ENCODE measurements at regions not wholly inside any gene's neighbourhood (a gene's known extent, or its start where the extent isn't known, plus 50 kb on each side); places are given as distances from the start of the nearest gene placed in this dataset.
A peak's percentile ranks its signal among the peaks of the same experiment; 100 is the strongest.

GRCh38 chr6:147099974-147100373 lies 104.2 kb upstream of the STXBP5 start:
- H3K27me3 Mint-ChIP-seq = no peaks in the 10 kb centered on the region
- CTCF ChIA-PET = no interaction called here
- intact Hi-C loops (cut with micrococcal nuclease) = no loop called here
- no peak for DNase-seq
- H3K4me3 Mint-ChIP-seq = no peak overlapping the region
- peak overlapping the region in 1 of 9 donors; percentile 38 for H3K27ac Mint-ChIP-seq
- no peak for ATAC-seq
- peaks cover 8 to 25% (median 22%) of the 10 kb centered on the region in 7 donors for H3K4me1 Mint-ChIP-seq
- POLR2A ChIA-PET = interaction anchor here (1.1 kb wide), 1 partner anchor 102 kb away, joined by 3 read pairs; no protein-coding TSS in a partner anchor
- H3K27me3 ChIP-seq (ENCODE audit: control insufficient read depth in 2 of 2, insufficient read depth in 2 of 2, low read length in 2 of 2) = no peaks in the 10 kb centered on the region
- H3K9me3 Mint-ChIP-seq = peaks cover 0 to 4% (median 0%) of the 10 kb centered on the region in 11 donors
- H3K36me3 Mint-ChIP-seq = peaks cover 0 to 3% (median 0%) of the 10 kb centered on the region in 5 donors
- no peaks in the 10 kb centered on the region for H3K9me3 ChIP-seq (ENCODE audit: control insufficient read depth in 2 of 3, low read length in 3 of 3)
- H3K27ac ChIP-seq (ENCODE audit: low read depth, low read length) = no peak overlapping the region
- H3K4me1 ChIP-seq (ENCODE audit: control insufficient read depth in 2 of 2, insufficient read depth in 2 of 2, low read length in 2 of 2) = peaks cover 3 to 12% of the 10 kb centered on the region in 2 donors
- no peak overlapping the region for H3K4me3 ChIP-seq (ENCODE audit: low read length)
- H3K36me3 ChIP-seq (ENCODE audit: control insufficient read depth in 2 of 3, insufficient read depth in 3 of 3, low read length in 3 of 3) = no peaks in the 10 kb centered on the region

DNA sequence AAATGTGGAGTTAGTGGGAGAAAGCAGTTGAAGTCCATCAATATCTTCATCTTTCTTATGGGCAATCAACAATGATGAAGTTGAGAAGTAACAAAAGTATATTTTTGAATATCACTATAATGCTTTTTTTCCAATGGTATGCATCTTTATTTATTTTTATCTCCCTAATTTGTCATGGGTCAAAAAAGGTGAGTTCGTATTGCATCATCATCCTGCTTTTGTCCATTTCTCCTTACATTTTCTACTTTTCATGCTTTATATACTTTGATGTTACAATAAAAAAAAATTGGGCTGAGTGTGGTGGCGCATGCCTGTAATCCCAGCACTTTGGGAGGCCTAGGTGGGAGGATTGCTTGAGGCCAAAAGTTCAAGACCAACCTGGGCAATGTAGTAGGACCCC lies 101.2 kb upstream of the STXBP5 start:
- peak overlapping the region in 2 of 10 donors; percentile 20 to 40 for H3K4me3 Mint-ChIP-seq

GRCh38 chr6:147103694-147104093 lies 100.5 kb upstream of the STXBP5 start:
- Histone ChIP-seq H3K27ac (ENCODE audit: low read depth, low read length) (no peak overlapping the region), H3K36me3 (ENCODE audit: control insufficient read depth in 2 of 3, insufficient read depth in 3 of 3, low read length in 3 of 3) (no peaks in the 10 kb centered on the region), H3K9me3 (ENCODE audit: control insufficient read depth in 2 of 3, low read length in 3 of 3) (no peaks in the 10 kb centered on the region), H3K27me3 (ENCODE audit: control insufficient read depth in 2 of 2, insufficient read depth in 2 of 2, low read length in 2 of 2) (no peaks in the 10 kb centered on the region), H3K4me1 (ENCODE audit: control insufficient read depth in 2 of 2, insufficient read depth in 2 of 2, low read length in 2 of 2) (peaks cover 8 to 29% of the 10 kb centered on the region in 2 donors), H3K4me3 (ENCODE audit: low read length) (no peak overlapping the region)
- H3K27me3 Mint-ChIP-seq = no peaks in the 10 kb centered on the region
- H3K36me3 Mint-ChIP-seq = no peaks in the 10 kb centered on the region
- intact Hi-C loops (cut with micrococcal nuclease) = no loop called here
- no peak for DNase-seq
- peaks cover 18 to 51% (median 45%) of the 10 kb centered on the region in 7 donors for H3K4me1 Mint-ChIP-seq
- ATAC-seq = no peak
- peak overlapping the region in 1 of 9 donors; percentile 74 for H3K27ac Mint-ChIP-seq
- H3K9me3 Mint-ChIP-seq = peaks cover 0 to 4% (median 0%) of the 10 kb centered on the region in 11 donors
- CTCF ChIA-PET = no interaction called here
- POLR2A ChIA-PET = interaction anchor here (0.7 kb wide), 1 partner anchor 66 kb away, joined by 3 read pairs; no protein-coding TSS in a partner anchor
- peak overlapping the region in 5 of 10 donors; percentile 40 to 55 (median 43) for H3K4me3 Mint-ChIP-seq

More for the DNA sequence above, 101.2 kb upstream of the STXBP5 start:
- ATAC-seq (no peak), DNase-seq (no peak)
- ChIA-PET CTCF (no interaction called here), POLR2A (interaction anchor here (0.7 kb wide), 1 partner anchor 67 kb away, joined by 3 read pairs; no protein-coding TSS in a partner anchor)
- intact Hi-C loops (cut with micrococcal nuclease) = no loop called here
- Histone ChIP-seq H3K4me1 (ENCODE audit: control insufficient read depth in 2 of 2, insufficient read depth in 2 of 2, low read length in 2 of 2) (peaks cover 3 to 22% of the 10 kb centered on the region in 2 donors), H3K36me3 (ENCODE audit: control insufficient read depth in 2 of 3, insufficient read depth in 3 of 3, low read length in 3 of 3) (no peaks in the 10 kb centered on the region), H3K4me3 (ENCODE audit: low read length) (no peak overlapping the region), H3K27ac (ENCODE audit: low read depth, low read length) (no peak overlapping the region), H3K27me3 (ENCODE audit: control insufficient read depth in 2 of 2, insufficient read depth in 2 of 2, low read length in 2 of 2) (no peaks in the 10 kb centered on the region), H3K9me3 (ENCODE audit: control insufficient read depth in 2 of 3, low read length in 3 of 3) (no peaks in the 10 kb centered on the region)
- H3K36me3 Mint-ChIP-seq = no peaks in the 10 kb centered on the region
- peaks cover 0 to 4% (median 0%) of the 10 kb centered on the region in 11 donors for H3K9me3 Mint-ChIP-seq
- no peaks in the 10 kb centered on the region for H3K27me3 Mint-ChIP-seq
- H3K4me1 Mint-ChIP-seq = peaks cover 16 to 45% (median 39%) of the 10 kb centered on the region in 7 donors
- peak overlapping the region in 1 of 9 donors; percentile 51 for H3K27ac Mint-ChIP-seq

DNA sequence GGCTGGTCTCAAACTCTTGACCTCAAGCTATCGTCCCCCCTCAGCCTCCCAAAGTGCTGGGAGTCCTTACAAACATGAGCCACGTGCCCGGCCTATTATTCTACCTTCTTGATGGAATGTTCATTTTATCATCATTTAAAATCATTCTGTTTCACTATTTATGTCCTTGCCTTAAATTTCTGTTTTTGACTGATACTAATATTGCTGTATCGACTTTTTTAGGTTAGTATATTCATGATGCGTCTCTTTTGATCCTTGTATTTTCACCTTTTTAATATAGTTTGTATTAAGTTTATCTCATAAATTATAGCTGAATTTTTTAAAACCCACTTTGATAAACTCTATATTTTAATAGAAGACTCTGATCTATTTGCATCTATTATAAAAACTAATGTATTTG lies 98.4 kb upstream of the STXBP5 start:
- peaks cover 0 to 4% (median 0%) of the 10 kb centered on the region in 5 donors for H3K36me3 Mint-ChIP-seq

DNA sequence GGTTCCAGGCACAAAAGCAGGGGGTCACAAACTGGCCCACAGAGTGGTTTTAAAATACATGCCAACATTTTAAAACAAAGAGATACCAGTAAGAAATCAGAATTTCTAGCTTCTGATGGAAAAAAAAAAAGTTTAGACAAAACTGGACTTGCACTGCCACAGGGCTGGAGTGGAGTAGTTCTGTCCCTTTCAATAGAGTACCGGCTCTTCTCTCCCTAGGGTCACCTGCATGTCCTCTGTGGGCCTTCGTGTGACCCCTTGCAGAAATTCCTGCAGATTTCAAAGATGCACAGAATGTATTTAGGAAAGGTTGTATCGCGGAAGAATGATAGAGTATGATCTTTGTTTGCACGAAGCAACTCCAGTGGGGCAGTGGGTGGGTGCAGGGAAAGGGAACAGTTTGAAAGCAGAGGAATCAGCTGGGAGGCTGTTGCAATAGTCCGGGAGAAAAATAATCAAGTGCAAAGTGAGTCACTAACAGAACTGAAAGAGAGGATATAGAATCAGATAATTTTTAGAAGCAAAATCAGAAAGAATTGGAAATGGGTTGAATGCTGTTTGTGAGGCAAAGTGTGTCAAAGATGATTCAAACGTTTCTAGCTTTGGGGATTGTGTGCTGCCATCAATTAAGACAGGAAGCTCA lies 97.3 kb upstream of the STXBP5 start:
- Mint-ChIP-seq H3K36me3 (peaks cover 0 to 4% (median 0%) of the 10 kb centered on the region in 5 donors), H3K27me3 (no peaks in the 10 kb centered on the region), H3K4me1 (peaks cover 32 to 80% (median 73%) of the 10 kb centered on the region in 7 donors), H3K4me3 (peak overlapping the region in 9 of 10 donors; percentile 9 to 89 (median 46)), H3K27ac (peak overlapping the region in 7 of 9 donors; percentile 3 to 77 (median 59)), H3K9me3 (peaks cover 0 to 2% (median 0%) of the 10 kb centered on the region in 11 donors)
- Histone ChIP-seq H3K9me3 (ENCODE audit: control insufficient read depth in 2 of 3, low read length in 3 of 3) (no peaks in the 10 kb centered on the region), H3K36me3 (ENCODE audit: control insufficient read depth in 2 of 3, insufficient read depth in 3 of 3, low read length in 3 of 3) (no peaks in the 10 kb centered on the region), H3K27me3 (ENCODE audit: control insufficient read depth in 2 of 2, insufficient read depth in 2 of 2, low read length in 2 of 2) (no peaks in the 10 kb centered on the region), H3K27ac (ENCODE audit: low read depth, low read length) (no peak overlapping the region), H3K4me3 (ENCODE audit: low read length) (no peak overlapping the region), H3K4me1 (ENCODE audit: control insufficient read depth in 2 of 2, insufficient read depth in 2 of 2, low read length in 2 of 2) (peaks cover 23 to 47% of the 10 kb centered on the region in 2 donors)
- CTCF ChIA-PET = no interaction called here
- intact Hi-C loops (cut with micrococcal nuclease) = no loop called here
- DNase-seq (no peak), ATAC-seq (no peak)
- POLR2A ChIA-PET = no interaction called here

More for the DNA sequence above, 98.4 kb upstream of the STXBP5 start:
- peaks cover 32 to 70% (median 64%) of the 10 kb centered on the region in 7 donors for H3K4me1 Mint-ChIP-seq
- no peak for ATAC-seq
- Histone ChIP-seq H3K27me3 (ENCODE audit: control insufficient read depth in 2 of 2, insufficient read depth in 2 of 2, low read length in 2 of 2) (no peaks in the 10 kb centered on the region), H3K27ac (ENCODE audit: low read depth, low read length) (no peak overlapping the region), H3K9me3 (ENCODE audit: control insufficient read depth in 2 of 3, low read length in 3 of 3) (no peaks in the 10 kb centered on the region), H3K4me3 (ENCODE audit: low read length) (no peak overlapping the region), H3K36me3 (ENCODE audit: control insufficient read depth in 2 of 3, insufficient read depth in 3 of 3, low read length in 3 of 3) (no peaks in the 10 kb centered on the region), H3K4me1 (ENCODE audit: control insufficient read depth in 2 of 2, insufficient read depth in 2 of 2, low read length in 2 of 2) (peaks cover 23 to 47% of the 10 kb centered on the region in 2 donors)
- H3K27me3 Mint-ChIP-seq = no peaks in the 10 kb centered on the region
- intact Hi-C loops (cut with micrococcal nuclease) = no loop called here
- no peak for DNase-seq
- peaks cover 0 to 4% (median 0%) of the 10 kb centered on the region in 11 donors for H3K9me3 Mint-ChIP-seq
- POLR2A ChIA-PET = no interaction called here
- no peak overlapping the region for H3K4me3 Mint-ChIP-seq
- CTCF ChIA-PET = no interaction called here
- peak overlapping the region in 1 of 9 donors; percentile 45 for H3K27ac Mint-ChIP-seq

- Histone ChIP-seq H3K27me3 (ENCODE audit: control insufficient read depth in 2 of 2, insufficient read depth in 2 of 2, low read length in 2 of 2) (no peaks in the 10 kb centered on the region), H3K9me3 (ENCODE audit: control insufficient read depth in 2 of 3, low read length in 3 of 3) (no peaks in the 10 kb centered on the region), H3K36me3 (ENCODE audit: control insufficient read depth in 2 of 3, insufficient read depth in 3 of 3, low read length in 3 of 3) (no peaks in the 10 kb centered on the region), H3K27ac (ENCODE audit: low read depth, low read length) (no peak overlapping the region), H3K4me1 (ENCODE audit: control insufficient read depth in 2 of 2, insufficient read depth in 2 of 2, low read length in 2 of 2) (peaks cover 23 to 47% of the 10 kb centered on the region in 2 donors), H3K4me3 (ENCODE audit: low read length) (no peak overlapping the region)
- intact Hi-C loops (cut with micrococcal nuclease) = loop anchor here in 1 of 2 donors (2.0 kb wide), 1 partner anchor 94 kb away; no protein-coding TSS in a partner anchor
- peak overlapping the region in 5 of 10 donors; percentile 32 to 89 (median 57) for H3K4me3 Mint-ChIP-seq
- ChIA-PET POLR2A (interaction anchor here (0.6 to 1.2 kb wide), 2 partner anchors 8 to 94 kb away, joined by 3 to 5 read pairs; no protein-coding TSS in a partner anchor), CTCF (no interaction called here)
- H3K27me3 Mint-ChIP-seq = no peaks in the 10 kb centered on the region
- H3K36me3 Mint-ChIP-seq = peaks cover 0 to 4% (median 0%) of the 10 kb centered on the region in 5 donors
- peak in 1 of 9 donors; percentile 15 for DNase-seq
- no peak for ATAC-seq
- peaks cover 0 to 2% (median 0%) of the 10 kb centered on the region in 11 donors for H3K9me3 Mint-ChIP-seq
- peaks cover 32 to 78% (median 63%) of the 10 kb centered on the region in 7 donors for H3K4me1 Mint-ChIP-seq
- H3K27ac Mint-ChIP-seq = peak overlapping the region in 7 of 9 donors; percentile 31 to 91 (median 66)
Measured at GRCh38 chr6:147108259-147108910, 95.8 kb upstream of the STXBP5 start.
